ENCODE measurements at regions not wholly inside any gene's neighbourhood (a gene's known extent, or its start where the extent isn't known, plus 50 kb on each side); places are given as distances from the start of the nearest gene placed in this dataset.

DNA sequence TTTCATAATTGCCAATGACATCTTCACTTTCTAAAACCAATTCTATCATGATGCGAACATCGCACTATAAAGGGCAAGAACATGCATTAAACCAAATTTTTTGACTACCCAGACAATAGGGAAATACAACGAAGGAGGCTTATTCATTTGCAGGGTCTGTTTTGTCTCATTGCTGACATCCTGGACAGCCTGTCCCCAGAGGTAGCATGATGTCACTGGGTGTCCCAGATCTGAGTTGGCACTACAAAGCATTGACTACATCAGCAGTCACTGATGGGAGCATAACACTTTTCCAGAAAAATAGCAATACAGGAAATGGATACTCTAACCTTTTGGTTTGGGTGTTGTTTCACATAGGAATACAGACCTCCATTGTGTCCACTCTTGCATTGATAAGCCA lies 180.3 kb downstream of the TMEM182 start:
- Histone ChIP-seq H3K36me3 (replicated peaks in 1 of 2; ENCODE audit: control insufficient read depth in 1 of 2, insufficient read depth in 2 of 2, low read length in 2 of 2) (no peaks in the 10 kb centered on the region), H3K9ac (ENCODE audit: insufficient read depth, low read depth, low read length) (no peak overlapping the region), H3K4me2 (ENCODE audit: low read depth, low read length) (no peak overlapping the region), H3K79me2 (ENCODE audit: insufficient read depth, low read length) (no peaks in the 10 kb centered on the region), H4K20me1 (ENCODE audit: insufficient read depth, low read length) (no peaks in the 10 kb centered on the region), H3K4me1 (ENCODE audit: insufficient read depth, low read length) (no peaks in the 10 kb centered on the region), H3K9me3 (ENCODE audit: low read length) (0 out of 2 replicates have a peak, but pooled peaks cover 7% of the 10 kb centered on the region), H3K27ac (ENCODE audit: extremely low read length, insufficient read depth, low read length) (no peak overlapping the region), H3K27me3 (ENCODE audit: control insufficient read depth in 1 of 2, insufficient read depth in 2 of 2, low read length in 2 of 2) (no peaks in the 10 kb centered on the region), H3K4me3 (replicated peaks in 1 of 3; ENCODE audit: insufficient read depth in 1 of 3, low read depth in 2 of 3, low read length in 3 of 3) (no peak overlapping the region), H2AFZ (ENCODE audit: low read length) (no peak overlapping the region)
- in situ Hi-C loops (cut with HindIII; ENCODE audit: extremely low pct_ligation_motif_present, low pct_unique_long_range_greater_than_20kb), result no loop called here
- POLR2A ChIA-PET, result no interaction called here
- intact Hi-C loops (cut with micrococcal nuclease; ENCODE audit: unreplicated experiment), result no loop called here
- TF ChIP-seq, protein P1, sequence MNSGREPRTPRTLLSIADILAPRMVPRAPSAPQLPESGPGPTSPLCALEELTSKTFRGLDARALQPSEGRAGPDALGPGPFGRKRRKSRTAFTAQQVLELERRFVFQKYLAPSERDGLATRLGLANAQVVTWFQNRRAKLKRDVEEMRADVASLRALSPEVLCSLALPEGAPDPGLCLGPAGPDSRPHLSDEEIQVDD (CRISPR knock-in tag; IDR thresholded peaks at IDR 0.05; ENCODE audit: borderline replicate concordance), result no peak
- no peak for TF ChIP-seq KLF9 (CRISPR knock-in tag; IDR thresholded peaks at IDR 0.05; ENCODE audit: low read depth)
- TF ChIP-seq NONO (IDR thresholded peaks at IDR 0.05), result no peak
- TF ChIP-seq NONO (CRISPR knock-in tag; conservative IDR thresholded peaks at IDR 0.05), result no peak
- no peak for TF ChIP-seq POLR2A (IDR thresholded peaks at IDR 0.05; ENCODE audit: insufficient read depth in 1 of 2, low read depth in 2 of 2, low read length in 2 of 2)
- no peak for TF ChIP-seq GATA4 (IDR thresholded peaks at IDR 0.05; ENCODE audit: borderline replicate concordance, low read depth)
- no peak for TF ChIP-seq ZNF335 (CRISPR knock-in tag; IDR thresholded peaks at IDR 0.05)
- TF ChIP-seq ZFP82 (CRISPR knock-in tag; IDR thresholded peaks at IDR 0.05; ENCODE audit: borderline replicate concordance), result no peak
- no TSS peak for BruUV-seq (replicated peaks)
- FAIRE-seq (no peak), ATAC-seq (no peak), DNase-seq (ENCODE audit: low spot score) (no peak)
- WGBS (ENCODE audit: low lambda C conversion rate), result 38% methylated on average over 3 of the region's 3 CpGs
- CTCF ChIA-PET (ENCODE audit: low intra/inter-chr PET ratio, low total read pairs), result no interaction called here

DNA sequence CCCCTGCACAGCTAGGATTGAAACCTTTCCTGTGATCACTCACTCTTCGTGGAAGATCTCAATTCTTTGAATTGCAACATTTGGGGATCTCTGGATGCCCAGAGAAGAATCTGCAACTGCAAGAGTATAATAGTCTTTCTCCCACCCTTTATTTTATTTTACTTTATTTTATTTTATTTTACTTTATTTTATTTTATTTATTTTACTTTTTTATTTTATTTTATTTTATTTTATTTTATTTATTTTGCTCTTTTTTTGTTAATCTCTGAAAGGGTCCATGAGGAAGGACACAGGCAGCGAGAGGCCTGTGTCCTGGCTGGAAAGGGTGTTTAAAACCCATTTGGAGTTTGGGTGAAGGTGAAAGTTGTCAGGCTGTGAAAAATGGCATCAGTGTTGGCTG lies 181.4 kb downstream of the TMEM182 start:
- H3K79me2 ChIP-seq (ENCODE audit: insufficient read depth, low read length), result no peaks in the 10 kb centered on the region
- H3K9me3 ChIP-seq (ENCODE audit: low read length), result 0 out of 2 replicates have a peak, but pooled peaks cover 7% of the 10 kb centered on the region
- no peak overlapping the region for H3K27ac ChIP-seq (ENCODE audit: extremely low read length, insufficient read depth, low read length)
- BruUV-seq (replicated peaks), result no TSS peak
- no peaks in the 10 kb centered on the region for H3K36me3 ChIP-seq (replicated peaks in 1 of 2; ENCODE audit: control insufficient read depth in 1 of 2, insufficient read depth in 2 of 2, low read length in 2 of 2)
- FAIRE-seq (no peak), ATAC-seq (no peak), DNase-seq (ENCODE audit: low spot score) (no peak)
- H3K4me1 ChIP-seq (ENCODE audit: insufficient read depth, low read length), result no peaks in the 10 kb centered on the region
- no peak overlapping the region for H3K4me2 ChIP-seq (ENCODE audit: low read depth, low read length)
- no peak overlapping the region for H3K4me3 ChIP-seq (replicated peaks in 1 of 3; ENCODE audit: insufficient read depth in 1 of 3, low read depth in 2 of 3, low read length in 3 of 3)
- POLR2A ChIA-PET, result no interaction called here
- in situ Hi-C loops (cut with HindIII; ENCODE audit: extremely low pct_ligation_motif_present, low pct_unique_long_range_greater_than_20kb), result no loop called here
- H2AFZ ChIP-seq (ENCODE audit: low read length), result no peak overlapping the region
- WGBS (ENCODE audit: low lambda C conversion rate), result under 1% methylated on average over 2 of the region's 2 CpGs
- CTCF ChIA-PET (ENCODE audit: low intra/inter-chr PET ratio, low total read pairs), result no interaction called here
- no peaks in the 10 kb centered on the region for H3K27me3 ChIP-seq (ENCODE audit: control insufficient read depth in 1 of 2, insufficient read depth in 2 of 2, low read length in 2 of 2)
- H4K20me1 ChIP-seq (ENCODE audit: insufficient read depth, low read length), result no peaks in the 10 kb centered on the region
- H3K9ac ChIP-seq (ENCODE audit: insufficient read depth, low read depth, low read length), result no peak overlapping the region
- intact Hi-C loops (cut with micrococcal nuclease; ENCODE audit: unreplicated experiment), result no loop called here
- TF ChIP-seq ESRRA (CRISPR knock-in tag; IDR thresholded peaks at IDR 0.05; ENCODE audit: low read depth) (no peak), ZNF10 (CRISPR knock-in tag; IDR thresholded peaks at IDR 0.05; ENCODE audit: borderline replicate concordance, low read depth) (no peak), SYNCRIP (IDR thresholded peaks at IDR 0.05; ENCODE audit: insufficient read depth, low read depth, low read length) (no peak), IKZF1 (IDR thresholded peaks at IDR 0.05) (no peak), RXRB (CRISPR knock-in tag; IDR thresholded peaks at IDR 0.05; ENCODE audit: borderline replicate concordance) (no peak)
- TF ChIP-seq, protein P2, sequence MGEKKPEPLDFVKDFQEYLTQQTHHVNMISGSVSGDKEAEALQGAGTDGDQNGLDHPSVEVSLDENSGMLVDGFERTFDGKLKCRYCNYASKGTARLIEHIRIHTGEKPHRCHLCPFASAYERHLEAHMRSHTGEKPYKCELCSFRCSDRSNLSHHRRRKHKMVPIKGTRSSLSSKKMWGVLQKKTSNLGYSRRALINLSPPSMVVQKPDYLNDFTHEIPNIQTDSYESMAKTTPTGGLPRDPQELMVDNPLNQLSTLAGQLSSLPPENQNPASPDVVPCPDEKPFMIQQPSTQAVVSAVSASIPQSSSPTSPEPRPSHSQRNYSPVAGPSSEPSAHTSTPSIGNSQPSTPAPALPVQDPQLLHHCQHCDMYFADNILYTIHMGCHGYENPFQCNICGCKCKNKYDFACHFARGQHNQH (CRISPR knock-in tag; IDR thresholded peaks at IDR 0.05), result no peak
- TF ChIP-seq, protein P3, sequence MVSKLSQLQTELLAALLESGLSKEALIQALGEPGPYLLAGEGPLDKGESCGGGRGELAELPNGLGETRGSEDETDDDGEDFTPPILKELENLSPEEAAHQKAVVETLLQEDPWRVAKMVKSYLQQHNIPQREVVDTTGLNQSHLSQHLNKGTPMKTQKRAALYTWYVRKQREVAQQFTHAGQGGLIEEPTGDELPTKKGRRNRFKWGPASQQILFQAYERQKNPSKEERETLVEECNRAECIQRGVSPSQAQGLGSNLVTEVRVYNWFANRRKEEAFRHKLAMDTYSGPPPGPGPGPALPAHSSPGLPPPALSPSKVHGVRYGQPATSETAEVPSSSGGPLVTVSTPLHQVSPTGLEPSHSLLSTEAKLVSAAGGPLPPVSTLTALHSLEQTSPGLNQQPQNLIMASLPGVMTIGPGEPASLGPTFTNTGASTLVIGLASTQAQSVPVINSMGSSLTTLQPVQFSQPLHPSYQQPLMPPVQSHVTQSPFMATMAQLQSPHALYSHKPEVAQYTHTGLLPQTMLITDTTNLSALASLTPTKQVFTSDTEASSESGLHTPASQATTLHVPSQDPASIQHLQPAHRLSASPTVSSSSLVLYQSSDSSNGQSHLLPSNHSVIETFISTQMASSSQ (IDR thresholded peaks at IDR 0.05; ENCODE audit: low read depth), result no peak
- TF ChIP-seq, protein P3 (CRISPR knock-in tag; IDR thresholded peaks at IDR 0.05; ENCODE audit: borderline replicate concordance), result no peak
